ENCODE measurements at regions not wholly inside any gene's neighbourhood (a gene's known extent, or its start where the extent isn't known, plus 50 kb on each side); places are given as distances from the start of the nearest gene placed in this dataset.

DNA sequence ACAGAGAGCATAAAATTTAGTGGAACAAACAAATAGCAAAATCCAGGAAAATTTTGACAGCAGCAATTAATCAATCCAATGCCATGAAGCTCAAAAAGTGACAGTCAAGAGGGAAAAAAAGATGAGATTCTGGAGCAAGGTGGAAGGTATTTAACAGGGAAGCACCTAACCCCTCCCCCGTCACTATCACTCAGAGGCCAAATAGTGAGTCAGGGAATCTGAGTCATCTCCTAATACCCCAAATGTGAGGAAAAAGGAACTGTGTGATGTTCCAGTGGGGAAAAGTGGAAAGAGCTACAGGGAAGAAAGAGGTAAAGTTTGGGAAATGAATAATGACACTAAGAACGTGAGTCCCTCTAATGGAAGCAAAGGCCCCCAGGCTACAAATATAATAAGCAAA lies 113.2 kb upstream of the PHF14 start:
- Mint-ChIP-seq H3K36me3 (ENCODE audit: low read depth) (no peaks in the 10 kb centered on the region), H3K27me3 (ENCODE audit: low read depth) (peaks cover 2% of the 10 kb centered on the region), H3K4me3 (no peak overlapping the region), H3K9me3 (no peaks in the 10 kb centered on the region), H3K27ac (ENCODE audit: unreplicated experiment) (no peak overlapping the region), H3K4me1 (no peaks in the 10 kb centered on the region)
- DNase-seq (ENCODE audit: low read depth, low spot score) = no peak
- TF ChIP-seq, protein P1, sequence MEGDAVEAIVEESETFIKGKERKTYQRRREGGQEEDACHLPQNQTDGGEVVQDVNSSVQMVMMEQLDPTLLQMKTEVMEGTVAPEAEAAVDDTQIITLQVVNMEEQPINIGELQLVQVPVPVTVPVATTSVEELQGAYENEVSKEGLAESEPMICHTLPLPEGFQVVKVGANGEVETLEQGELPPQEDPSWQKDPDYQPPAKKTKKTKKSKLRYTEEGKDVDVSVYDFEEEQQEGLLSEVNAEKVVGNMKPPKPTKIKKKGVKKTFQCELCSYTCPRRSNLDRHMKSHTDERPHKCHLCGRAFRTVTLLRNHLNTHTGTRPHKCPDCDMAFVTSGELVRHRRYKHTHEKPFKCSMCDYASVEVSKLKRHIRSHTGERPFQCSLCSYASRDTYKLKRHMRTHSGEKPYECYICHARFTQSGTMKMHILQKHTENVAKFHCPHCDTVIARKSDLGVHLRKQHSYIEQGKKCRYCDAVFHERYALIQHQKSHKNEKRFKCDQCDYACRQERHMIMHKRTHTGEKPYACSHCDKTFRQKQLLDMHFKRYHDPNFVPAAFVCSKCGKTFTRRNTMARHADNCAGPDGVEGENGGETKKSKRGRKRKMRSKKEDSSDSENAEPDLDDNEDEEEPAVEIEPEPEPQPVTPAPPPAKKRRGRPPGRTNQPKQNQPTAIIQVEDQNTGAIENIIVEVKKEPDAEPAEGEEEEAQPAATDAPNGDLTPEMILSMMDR (conservative IDR thresholded peaks at IDR 0.05) = no peak

- Mint-ChIP-seq H3K36me3 (ENCODE audit: low read depth) (no peaks in the 10 kb centered on the region), H3K27ac (ENCODE audit: unreplicated experiment) (no peak overlapping the region), H3K4me3 (no peak overlapping the region), H3K9me3 (no peaks in the 10 kb centered on the region), H3K4me1 (no peaks in the 10 kb centered on the region), H3K27me3 (ENCODE audit: low read depth) (peaks cover 2% of the 10 kb centered on the region)
- DNase-seq (ENCODE audit: low read depth, low spot score) = no peak
- TF ChIP-seq, protein P1 (conservative IDR thresholded peaks at IDR 0.05) = no peak
Observed at GRCh38 chr7:10863476-10863875, 110.2 kb upstream of the PHF14 start.

DNA sequence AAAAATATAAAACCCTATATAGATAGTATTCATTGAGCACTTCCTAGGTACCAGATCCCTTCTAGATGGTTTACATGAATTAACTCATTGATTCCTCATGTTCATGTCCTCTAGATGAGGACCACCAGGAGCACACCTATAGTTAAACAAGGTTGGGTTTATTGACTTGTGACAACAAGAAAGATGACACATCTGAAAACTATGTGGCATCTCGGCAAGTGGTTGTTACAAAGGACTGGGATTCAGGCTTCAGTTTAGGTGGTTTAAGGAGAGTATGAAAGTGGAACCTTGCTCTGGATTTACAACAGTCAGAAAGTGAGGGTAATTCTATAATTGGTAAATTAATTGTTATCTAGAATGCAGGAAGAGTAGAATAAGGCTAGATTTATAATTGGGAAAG lies 99.0 kb upstream of the PHF14 start:
- H3K27ac Mint-ChIP-seq (ENCODE audit: unreplicated experiment) = no peak overlapping the region
- no peak overlapping the region for H3K4me3 Mint-ChIP-seq

GRCh38 chr7:10875080-10875479 lies 98.6 kb upstream of the PHF14 start:
- DNase-seq (ENCODE audit: low read depth, low spot score) = no peak
- Mint-ChIP-seq H3K36me3 (ENCODE audit: low read depth) (no peaks in the 10 kb centered on the region), H3K27ac (ENCODE audit: unreplicated experiment) (no peak overlapping the region), H3K4me1 (no peaks in the 10 kb centered on the region), H3K9me3 (peaks cover 2% of the 10 kb centered on the region), H3K4me3 (no peak overlapping the region), H3K27me3 (ENCODE audit: low read depth) (no peaks in the 10 kb centered on the region)
- TF ChIP-seq, protein P1 (conservative IDR thresholded peaks at IDR 0.05) = no peak

More for the DNA sequence above, 99.0 kb upstream of the PHF14 start:
- no peak for DNase-seq (ENCODE audit: low read depth, low spot score)
- TF ChIP-seq, protein P1 (conservative IDR thresholded peaks at IDR 0.05) = no peak
- Mint-ChIP-seq H3K36me3 (ENCODE audit: low read depth) (no peaks in the 10 kb centered on the region), H3K9me3 (peaks cover 2% of the 10 kb centered on the region), H3K27me3 (ENCODE audit: low read depth) (no peaks in the 10 kb centered on the region), H3K4me1 (no peaks in the 10 kb centered on the region)

- Mint-ChIP-seq H3K4me1 (no peaks in the 10 kb centered on the region), H3K36me3 (ENCODE audit: low read depth) (no peaks in the 10 kb centered on the region), H3K27me3 (ENCODE audit: low read depth) (no peaks in the 10 kb centered on the region), H3K4me3 (no peak overlapping the region), H3K27ac (ENCODE audit: unreplicated experiment) (no peak overlapping the region), H3K9me3 (peaks cover 3% of the 10 kb centered on the region)
- DNase-seq (ENCODE audit: low read depth, low spot score) = no peak
- TF ChIP-seq, protein P1 (conservative IDR thresholded peaks at IDR 0.05) = no peak
Observed at GRCh38 chr7:10888861-10889260, 84.8 kb upstream of the PHF14 start.

Measured in neural crest cell (in vitro differentiated cells).